GM19452 (cell line): ENCODE measurements at regions not wholly inside any gene's neighbourhood (a gene's known extent, or its start where the extent isn't known, plus 50 kb on each side); places are given as distances from the start of the nearest gene placed in this dataset.
A peak's percentile ranks its signal among the peaks of the same experiment; 100 is the strongest.
"Not testable (repeated sequence)": the region's sequence is repeated elsewhere in the genome, so short reads cannot be mapped to it uniquely, and the experiment has no call there.

Experiments used
- ATAC-seq: cut with Tn5 transposase; IDR thresholded peaks from one replicate; pipeline ENCODE4 v1.9.1; 2021; ENCODE audit not compliant: unreplicated experiment

- not testable (repeated sequence) for ATAC-seq
Measured at GRCh38 chr19:23984911-23985310, 70.2 kb downstream of the ZNF726 start.

DNA sequence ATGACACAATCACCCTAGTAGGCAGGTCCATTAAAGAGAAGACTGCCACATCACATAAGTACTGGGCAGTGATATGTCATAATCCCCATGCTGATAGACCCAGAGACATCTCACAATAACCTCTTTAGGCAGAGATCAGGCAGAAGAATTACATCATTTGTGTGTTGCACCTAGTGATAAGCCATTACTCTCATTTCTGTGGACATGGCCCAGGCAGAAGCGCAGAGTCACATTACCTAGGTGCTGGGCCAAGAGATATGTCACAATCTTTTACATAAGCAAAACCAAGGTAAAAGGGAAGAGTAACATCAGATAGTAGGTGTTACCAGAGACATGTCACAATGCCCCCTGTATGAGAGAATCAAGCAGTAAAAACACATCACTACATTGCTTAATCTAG is 71.9 kb downstream of the ZNF726 start:
- ATAC-seq, result no peak

GRCh38 chr19:23991170-23991569 is 76.5 kb downstream of the ZNF726 start:
- no peak for ATAC-seq

DNA sequence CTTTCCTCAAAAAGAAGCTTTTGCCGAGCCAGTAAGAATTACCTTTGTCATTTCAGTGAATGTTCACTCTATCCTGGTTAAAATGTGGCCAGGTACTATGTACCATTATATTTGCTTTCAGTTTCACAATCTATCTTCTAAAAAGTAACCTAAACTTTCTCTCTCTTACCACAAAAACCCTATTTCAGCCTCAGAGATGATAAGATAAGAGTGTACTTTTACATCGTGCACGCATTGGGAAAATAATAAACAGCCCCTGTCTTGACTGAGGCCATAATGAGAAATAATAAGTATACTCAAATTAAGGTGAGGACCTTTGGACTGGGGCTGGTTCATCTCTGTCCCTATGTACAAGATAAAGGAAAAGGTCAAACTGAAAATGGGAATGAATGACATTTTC is 77.7 kb downstream of the ZNF726 start:
- no peak for ATAC-seq

GRCh38 chr19:23993440-23993839 is 78.8 kb downstream of the ZNF726 start:
- ATAC-seq, result no peak

- ATAC-seq, result no peak
Measured at GRCh38 chr19:23996549-23996948, 81.9 kb downstream of the ZNF726 start.

DNA sequence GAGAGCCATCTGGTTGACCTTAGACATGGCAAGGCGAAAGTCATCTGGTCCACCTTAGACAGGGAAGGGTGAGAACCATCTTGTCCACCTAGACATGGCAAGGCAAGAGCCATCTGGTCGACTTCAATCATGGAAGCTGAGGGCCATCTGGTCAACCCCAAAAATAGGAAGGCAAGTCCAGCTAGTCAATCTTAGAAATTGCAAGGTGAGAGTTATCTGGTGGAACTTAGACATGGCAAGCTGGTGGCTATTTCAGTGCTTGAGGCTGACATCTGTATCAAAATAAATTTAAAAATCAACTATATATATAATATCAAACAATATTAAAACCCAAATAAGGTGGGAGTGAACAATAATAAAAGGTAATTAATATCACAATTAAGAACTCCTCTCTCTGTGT is 83.9 kb downstream of the ZNF726 start:
- no peak for ATAC-seq

- ATAC-seq, result no peak
Measured at GRCh38 chr19:23999821-24000610, 85.3 kb downstream of the ZNF726 start.

DNA sequence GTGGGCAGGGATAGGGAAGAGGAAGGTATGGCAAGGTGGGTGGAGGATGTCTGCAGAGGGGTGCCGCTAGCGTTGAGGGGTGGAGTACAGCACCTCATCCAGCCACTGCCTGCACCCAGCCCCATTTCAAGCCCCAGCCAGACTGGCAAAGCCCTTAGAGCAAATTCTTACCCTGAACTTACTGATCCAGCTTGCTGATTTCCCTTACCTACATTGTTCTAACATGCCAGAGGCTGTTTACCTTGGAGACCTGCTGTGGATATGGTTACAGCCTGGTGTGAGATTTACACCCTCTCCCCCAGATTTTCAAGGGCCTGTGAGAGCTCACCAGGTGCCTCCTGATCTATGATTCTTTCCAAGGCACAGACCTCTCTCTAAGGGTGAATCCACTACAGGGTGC is 86.0 kb downstream of the ZNF726 start:
- no peak for ATAC-seq

GRCh38 chr19:24002256-24002945 is 84.6 kb upstream of the ZNF254 start:
- no peak for ATAC-seq

- no peak for ATAC-seq
Measured at GRCh38 chr19:24003537-24003936, 83.5 kb upstream of the ZNF254 start.

DNA sequence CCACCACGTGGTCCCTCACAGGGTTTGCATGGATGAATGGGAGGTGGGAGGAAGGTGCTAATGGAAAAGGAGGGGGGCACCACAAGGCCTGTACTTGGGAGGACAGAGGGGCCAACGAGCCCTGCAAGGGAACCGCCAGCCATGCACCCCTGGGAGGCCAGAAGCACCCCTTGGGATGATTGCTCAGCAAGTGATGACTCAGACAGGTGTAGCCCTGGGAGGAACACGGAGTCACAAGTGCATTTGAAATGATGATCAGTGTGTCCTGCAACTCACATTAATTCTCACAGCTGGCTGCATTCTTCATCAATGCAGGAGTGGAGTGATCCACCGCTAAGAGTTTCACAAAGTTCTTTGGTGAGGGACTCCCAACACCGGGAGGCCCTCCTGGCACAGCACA is 82.8 kb upstream of the ZNF254 start:
- ATAC-seq, result no peak

DNA sequence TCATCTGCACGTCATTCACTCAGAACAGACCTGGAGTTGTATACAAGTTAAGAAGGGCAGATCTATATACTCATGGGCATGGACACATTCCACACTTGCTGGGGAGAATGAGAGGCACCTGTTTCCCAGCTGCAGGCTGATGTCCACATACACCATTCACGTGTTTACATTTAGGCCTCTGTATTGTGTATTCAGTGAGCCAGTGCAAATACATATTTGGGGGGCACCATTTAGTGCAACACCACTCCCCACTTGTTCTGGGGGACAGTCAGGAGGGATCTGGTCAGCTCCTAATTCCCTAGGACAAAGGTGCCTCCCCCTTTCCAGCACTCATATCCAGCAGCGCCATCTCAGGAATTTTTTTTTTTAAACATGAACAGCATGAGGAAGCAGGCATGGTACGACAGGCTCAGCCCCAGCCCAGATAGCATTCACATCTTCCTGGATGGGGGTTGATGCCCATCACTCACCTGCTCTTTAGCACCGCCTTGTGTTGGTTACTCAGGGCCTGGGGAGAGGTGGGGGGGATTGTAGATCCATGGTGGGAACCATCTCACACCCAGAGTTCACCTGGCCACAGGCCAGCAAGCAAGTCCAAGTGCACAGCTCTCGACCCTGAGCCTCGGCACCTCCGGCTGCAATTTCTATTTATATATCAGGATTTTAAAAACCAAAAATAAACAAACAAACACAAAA is 56.9 kb upstream of the ZNF254 start:
- ATAC-seq, result no peak

GRCh38 chr19:24032651-24033050 is 54.3 kb upstream of the ZNF254 start:
- no peak for ATAC-seq

- ATAC-seq, result peak; percentile 94
Measured at GRCh38 chr19:24033301-24033962, 53.6 kb upstream of the ZNF254 start.

- peak; percentile 31 for ATAC-seq
Measured at GRCh38 chr19:24033963-24034342, 53.0 kb upstream of the ZNF254 start.

GRCh38 chr19:24035261-24035880 is 51.6 kb upstream of the ZNF254 start:
- ATAC-seq, result not testable (repeated sequence)
